Stimulated activated CD4-positive, alpha-beta T cell treated with anti-CD3 and anti-CD28 coated beads, Interleukin-2, amount 100 ng/mL, for 48 hours (primary cell): ENCODE measurements at regions not wholly inside any gene's neighbourhood (a gene's known extent, or its start where the extent isn't known, plus 50 kb on each side); places are given as distances from the start of the nearest gene placed in this dataset.

Experiments
- DNase-seq, 2 donors: peaks; one replicate each; pipeline ENCODE4 v3.0.0-alpha.2; 2020

DNA sequence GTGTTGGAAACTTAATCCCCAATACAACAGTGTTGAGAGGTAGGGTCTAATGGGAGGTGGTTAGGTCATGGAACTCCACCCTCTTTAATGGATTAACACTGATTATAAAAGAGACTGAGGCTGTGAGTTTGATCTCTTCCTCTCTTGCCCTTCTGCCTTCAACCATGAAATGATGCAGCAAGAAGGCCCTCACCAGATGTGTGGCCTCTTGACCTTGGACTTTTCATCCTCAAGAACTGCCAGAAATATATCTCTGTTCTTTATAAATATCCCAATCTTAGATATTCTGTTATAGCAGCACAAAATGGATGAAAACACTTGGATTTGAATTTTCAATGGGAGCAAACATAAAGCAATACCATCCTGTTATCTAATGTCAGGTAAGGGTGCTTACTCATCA is 67.6 kb downstream of the NMUR2 start:
- no peak for DNase-seq

DNA sequence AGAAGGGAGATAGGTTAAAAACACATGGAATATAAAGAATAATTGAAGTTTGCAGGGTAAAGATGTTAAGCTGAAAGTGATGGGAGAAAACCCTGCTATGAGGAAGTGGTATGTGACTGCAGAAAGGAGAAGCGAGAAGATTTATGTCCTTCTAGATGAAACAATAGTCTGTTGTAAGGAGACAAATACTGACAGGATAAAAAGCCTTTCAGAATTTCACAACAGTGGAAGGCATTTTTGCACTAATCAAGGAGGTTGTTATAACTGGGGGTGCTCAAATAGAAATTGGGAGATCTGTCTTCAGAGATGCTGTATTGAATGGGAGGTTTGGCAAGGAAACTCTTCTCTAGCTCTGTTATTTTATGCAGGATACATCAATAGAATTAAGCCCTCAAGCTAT is 69.6 kb downstream of the NMUR2 start:
- no peak for DNase-seq

- no peak for DNase-seq
Observed at GRCh38 chr5:152332716-152333460, 72.2 kb downstream of the NMUR2 start.

DNA sequence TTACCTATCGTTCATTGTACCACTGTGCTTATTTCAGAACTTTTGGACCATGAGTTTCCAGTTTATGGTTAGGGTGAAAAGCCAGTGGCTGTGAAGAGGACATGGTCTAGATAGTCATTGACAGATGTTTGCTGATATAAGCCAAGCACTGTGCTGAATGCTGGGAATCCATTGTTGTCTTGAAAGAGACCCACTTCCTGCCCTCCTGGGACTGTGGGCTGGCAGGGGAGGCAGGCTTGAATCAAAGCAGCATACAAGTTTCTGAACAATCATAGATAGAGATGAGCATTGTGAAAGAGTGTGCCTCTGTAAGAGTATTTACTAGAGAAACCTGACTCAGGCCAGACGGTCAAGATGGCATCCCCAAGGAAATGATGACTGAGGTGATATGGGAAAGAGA is 73.4 kb downstream of the NMUR2 start:
- DNase-seq = no peak

DNA sequence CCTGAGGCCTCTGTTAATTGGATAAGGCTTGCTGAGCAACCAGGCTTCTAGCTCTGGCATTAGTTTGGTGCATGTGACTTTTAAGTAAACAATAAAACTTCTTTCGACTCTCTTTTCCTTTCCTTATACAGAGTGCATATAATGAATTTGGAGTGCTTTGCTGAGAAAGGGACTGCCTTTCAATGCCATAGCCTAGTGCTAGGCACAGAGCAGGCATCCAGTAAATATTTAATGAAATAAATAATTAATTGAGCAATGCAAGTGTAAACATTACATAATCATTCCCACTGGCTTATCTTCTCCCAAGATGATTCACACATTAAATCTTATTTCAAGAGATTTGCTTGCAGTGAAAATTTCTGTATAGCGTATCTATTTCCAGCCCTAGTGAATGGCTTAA is 74.1 kb downstream of the NMUR2 start:
- no peak for DNase-seq

- DNase-seq = no peak
Observed at GRCh38 chr5:152329761-152330283, 75.3 kb downstream of the NMUR2 start.

DNA sequence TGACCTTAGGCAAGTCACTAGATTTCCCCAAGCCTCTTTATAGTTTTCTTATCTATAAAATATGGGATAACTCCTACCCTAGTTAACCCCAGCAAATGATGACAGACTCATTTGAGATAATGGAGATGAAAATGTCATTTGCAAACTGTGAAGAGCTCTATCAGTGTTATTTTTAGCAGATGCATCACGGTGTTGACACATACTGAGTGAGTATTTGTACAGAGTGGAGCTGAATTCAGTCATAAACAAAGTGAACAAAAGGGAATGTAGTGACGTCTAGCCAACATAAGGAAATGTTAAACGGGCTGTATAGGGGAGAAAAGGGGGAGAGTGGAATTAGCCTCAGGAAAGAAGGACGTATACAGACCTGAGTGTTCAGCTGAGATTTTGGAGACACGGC is 75.9 kb downstream of the NMUR2 start:
- DNase-seq = no peak

DNA sequence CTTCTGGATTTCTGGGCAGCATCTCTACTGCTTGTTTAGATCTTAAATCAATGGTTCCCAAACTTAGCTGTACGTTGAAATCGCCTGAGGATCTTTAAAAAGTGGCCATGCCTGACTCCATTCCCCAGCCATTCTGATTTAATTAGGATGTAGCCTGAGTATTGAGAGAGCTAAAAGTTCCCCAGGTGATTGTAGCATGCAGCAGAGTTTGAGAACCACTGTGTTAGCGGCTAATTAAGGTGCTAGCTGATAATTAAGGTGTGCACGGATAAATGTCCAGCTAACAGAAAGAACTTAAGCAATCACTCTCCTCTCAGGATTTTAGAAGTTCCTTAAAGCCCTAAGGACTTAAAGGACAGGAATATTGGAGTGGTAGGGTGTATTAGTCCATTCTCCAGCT is 89.1 kb downstream of the NMUR2 start:
- DNase-seq = no peak

DNA sequence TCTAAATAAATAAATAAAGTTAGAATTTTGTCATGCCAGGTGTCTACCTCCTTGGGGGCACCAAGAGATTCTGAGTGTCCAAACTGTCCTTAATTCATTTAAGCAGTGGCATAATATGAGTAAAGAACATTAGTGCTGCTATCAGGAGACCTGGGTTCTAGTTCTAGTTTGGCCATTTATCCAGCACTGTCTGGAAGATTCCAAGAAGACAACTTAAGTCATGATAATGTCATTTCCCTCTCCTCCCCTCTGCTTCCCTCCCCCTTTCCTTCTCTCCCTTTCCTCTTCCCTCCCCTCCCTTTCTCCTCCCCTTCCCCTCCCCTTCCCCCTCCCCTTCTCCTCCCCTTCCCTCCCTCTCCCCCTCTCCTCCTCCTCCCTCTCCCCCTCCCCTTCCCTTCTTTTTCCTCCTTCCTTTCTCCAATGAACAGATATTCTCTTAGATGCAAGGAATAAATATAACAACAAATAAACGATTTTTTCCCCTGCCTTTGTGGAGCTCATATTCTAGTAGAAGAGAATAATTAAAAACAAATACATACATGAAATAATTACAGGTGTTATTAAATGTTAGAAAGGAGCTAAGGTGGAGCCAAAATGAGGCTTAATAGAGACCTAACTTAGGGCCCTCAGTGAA is 90.8 kb downstream of the NMUR2 start:
- no peak for DNase-seq

DNA sequence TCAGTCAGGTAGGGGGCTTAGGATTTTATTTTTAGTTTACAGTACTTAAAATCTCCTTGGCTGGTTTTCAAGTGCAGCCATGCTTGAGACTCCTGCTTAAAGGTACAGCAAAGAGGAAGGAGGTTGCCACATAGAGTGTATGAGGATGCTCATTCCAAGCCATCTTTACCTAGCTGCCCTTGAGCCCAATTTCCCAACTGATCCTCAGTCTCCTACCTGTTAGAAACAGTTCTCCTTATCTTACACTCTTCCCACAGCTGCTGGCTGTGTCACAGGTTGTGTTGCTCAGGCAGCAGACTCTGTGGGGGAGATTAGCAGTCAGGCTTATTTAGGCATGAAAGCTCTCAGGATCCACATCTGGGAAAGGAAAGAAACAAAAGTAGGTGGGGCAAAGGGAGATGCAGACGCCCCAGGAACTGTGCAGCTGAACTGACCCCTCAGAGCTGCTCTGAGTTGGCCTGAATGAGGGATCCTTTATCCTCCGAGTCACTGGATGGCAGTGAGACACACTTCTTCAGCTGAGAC is 95.1 kb downstream of the NMUR2 start:
- no peak for DNase-seq

GRCh38 chr5:152306386-152306785 is 98.7 kb downstream of the NMUR2 start:
- DNase-seq = no peak

- no peak for DNase-seq
Observed at GRCh38 chr5:152305525-152305924, 99.6 kb downstream of the NMUR2 start.

DNA sequence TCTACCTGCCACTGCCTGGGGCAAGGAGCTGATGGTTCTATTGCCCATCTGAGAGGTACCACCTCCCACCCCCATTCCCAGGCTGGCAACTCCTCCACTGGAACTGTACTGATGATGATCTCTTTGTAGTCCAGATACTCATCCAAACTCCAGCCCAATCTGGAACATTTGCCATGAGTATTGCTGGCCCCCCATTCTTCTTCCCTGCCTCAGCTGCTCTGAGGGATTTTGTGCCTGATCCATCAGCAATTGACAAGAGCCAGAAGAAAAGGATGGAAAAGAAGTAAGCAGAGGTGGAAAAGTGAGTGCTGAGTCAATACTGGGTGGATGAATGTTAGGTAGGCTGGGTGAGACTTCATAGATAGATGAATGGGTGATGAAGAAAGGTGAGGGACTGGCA is 101.2 kb downstream of the NMUR2 start:
- DNase-seq = no peak

- DNase-seq = no peak
Observed at GRCh38 chr5:152297866-152298265, 107.2 kb downstream of the NMUR2 start.

DNA sequence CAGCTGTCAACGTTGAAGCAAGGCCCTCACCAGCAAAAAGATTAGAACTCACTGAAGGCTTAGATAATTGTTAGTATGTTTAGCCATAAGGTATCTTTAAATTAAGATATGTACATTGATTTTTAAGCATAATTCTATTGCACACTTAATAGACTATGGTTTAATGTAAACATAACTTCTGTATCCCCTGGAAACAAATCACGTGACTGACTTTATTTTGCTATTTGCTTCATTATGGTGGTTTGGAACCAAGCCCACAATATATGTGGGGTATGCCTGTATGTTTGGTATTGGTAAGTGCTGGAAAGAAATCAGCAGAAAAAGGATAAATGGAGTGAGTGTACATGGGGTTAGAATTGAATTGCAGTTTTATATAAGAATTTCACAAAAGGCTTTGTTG is 111.9 kb downstream of the NMUR2 start:
- no peak for DNase-seq

DNA sequence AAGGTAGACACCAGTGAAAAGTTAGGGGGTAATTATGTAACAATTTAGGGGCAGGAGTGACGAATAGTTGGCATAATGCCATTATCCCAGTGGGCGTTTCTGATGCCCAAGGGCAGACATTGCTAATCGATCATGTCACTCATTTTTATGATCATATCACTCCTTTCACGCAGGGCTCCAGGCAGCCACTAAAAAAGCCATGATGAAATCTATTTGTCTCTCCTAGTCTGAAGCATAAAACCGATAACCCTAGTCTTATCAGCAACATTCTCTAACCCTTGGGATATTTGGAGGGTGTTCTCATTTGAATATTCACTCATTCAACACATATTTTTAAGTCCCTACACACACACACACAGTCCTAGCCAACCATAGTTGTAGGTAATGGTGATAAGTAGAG is 114.9 kb downstream of the NMUR2 start:
- DNase-seq = no peak

DNA sequence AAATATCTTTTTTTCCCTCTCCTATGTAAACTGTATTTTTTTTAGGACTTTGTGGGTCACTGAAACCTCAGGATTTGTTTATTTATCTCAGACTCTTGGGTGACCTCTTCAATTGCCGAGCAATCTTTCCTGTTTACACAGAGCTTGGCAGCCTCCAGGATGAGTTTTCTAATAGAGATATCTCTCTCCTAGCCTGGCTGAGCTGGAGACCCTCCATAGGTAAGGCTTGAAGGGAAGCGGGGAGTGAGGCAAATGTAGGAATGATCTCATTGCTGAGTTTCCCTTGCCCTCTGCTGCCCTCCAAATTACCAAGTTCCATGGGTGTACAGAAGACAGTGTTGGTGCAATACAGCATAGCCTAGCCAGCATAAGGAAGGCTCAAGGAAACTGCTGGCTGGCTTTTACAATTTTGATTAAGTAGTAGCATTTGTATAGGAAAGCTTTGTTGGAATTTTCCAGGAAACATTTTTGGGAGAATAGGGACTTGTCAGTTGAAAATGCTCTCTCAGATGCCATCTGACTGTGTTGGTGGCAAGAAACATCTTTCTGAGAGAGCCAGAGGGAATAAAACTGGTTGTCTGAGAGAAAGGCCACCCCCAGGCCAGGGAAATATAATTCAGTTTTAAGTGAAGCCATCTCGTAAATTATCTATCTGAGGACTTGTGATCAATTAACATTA is 116.0 kb downstream of the NMUR2 start:
- no peak for DNase-seq

GRCh38 chr5:152288499-152288898 is 116.6 kb downstream of the NMUR2 start:
- no peak for DNase-seq

DNA sequence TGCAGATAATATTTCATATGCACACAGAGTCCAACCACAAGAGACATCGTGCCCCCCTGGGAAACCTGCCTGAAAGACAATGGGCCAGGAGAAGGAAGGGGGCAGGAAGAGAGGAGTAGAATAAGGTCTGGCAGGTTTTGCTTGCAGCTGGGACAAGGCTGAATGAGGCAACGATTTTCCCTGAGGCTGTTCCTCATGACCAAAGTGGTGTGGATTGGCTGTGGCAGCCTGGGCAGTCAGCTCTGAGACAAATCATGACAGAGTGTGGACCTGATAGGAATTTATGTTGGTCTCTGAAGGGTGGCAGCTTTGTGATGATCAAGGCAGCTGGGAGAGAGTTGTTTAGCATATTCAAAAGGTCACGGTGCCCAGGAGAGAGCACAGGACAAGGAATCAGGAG is 119.3 kb downstream of the NMUR2 start:
- no peak for DNase-seq

DNA sequence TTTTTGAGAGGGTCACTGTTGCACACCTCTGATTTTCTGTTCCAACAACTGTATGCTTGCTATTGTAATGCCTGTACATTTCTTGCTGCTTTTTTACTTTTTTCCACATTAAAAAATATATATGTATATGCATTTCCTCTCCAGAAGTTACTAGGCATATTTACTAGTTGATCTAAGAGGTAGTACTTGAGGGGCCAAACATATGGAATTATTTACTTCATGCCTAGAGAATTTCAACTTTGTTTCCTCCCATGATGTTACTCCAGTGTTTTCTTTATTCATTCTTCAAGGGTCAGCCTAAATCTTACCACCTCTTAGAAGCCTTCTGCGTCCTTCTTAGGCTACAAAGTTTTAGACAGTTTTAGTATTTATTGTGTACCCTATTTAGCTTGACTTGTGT is 122.7 kb downstream of the NMUR2 start:
- DNase-seq = no peak

- no peak for DNase-seq
Observed at GRCh38 chr5:152277936-152278335, 127.1 kb downstream of the NMUR2 start.

GRCh38 chr5:152274224-152274623 is 130.9 kb downstream of the NMUR2 start:
- no peak for DNase-seq

- DNase-seq = no peak
Observed at GRCh38 chr5:152271420-152271819, 133.7 kb downstream of the NMUR2 start.

DNA sequence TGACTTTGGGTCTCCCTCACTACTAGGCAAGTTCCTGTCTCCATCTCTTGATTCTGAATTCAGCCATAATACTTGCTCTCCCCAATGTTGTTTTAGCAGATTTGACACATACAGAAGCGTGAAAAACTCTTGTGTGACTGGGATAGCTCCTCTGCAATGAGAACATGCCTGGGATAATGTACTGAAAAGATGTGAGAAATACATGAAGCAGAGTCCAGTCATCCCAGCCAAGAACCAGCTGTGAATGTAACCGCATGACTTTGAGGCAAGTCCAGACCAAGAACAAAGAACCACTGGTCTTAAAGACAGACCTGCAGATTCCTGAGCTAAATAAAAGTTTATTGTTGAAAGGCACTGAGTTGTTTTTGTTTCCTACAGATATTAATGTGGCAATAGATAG is 135.0 kb downstream of the NMUR2 start:
- DNase-seq = no peak
